A549 (cell line): ENCODE measurements at regions not wholly inside any gene's neighbourhood (a gene's known extent, or its start where the extent isn't known, plus 50 kb on each side); places are given as distances from the start of the nearest gene placed in this dataset.

ENCODE experiments used
- CTCF ChIP-seq: fragments of >200 bp; sonication (Bioruptor Twin); formaldehyde crosslinking; IDR thresholded peaks from 3 replicates; pipeline ENCODE4 v1.5.1; 2016
- RAD21 ChIP-seq, 2 experiments: fragments of >200 bp in 1 of 2; sonication (Bioruptor Twin) in 1 of 2; formaldehyde crosslinking in 1 of 2; IDR thresholded peaks in 1 of 2; conservative IDR thresholded peaks in 1 of 2; 2 replicates in 1 of 2; 3 replicates in 1 of 2; pipeline ENCODE4 v1.6.1; 2012 to 2018; ENCODE audit warnings: inconsistent platforms in 1 of 2

GRCh38 chr14:36052063-36052462 is 124.5 kb downstream of the PTCSC3 start:
- TF ChIP-seq RAD21 (conservative IDR thresholded peaks at IDR 0.05 in 1 of 2, IDR thresholded peaks at IDR 0.05 in 1 of 2), result no peak
- TF ChIP-seq CTCF, result no peak
